ENCODE measurements at regions not wholly inside any gene's neighbourhood (a gene's known extent, or its start where the extent isn't known, plus 50 kb on each side); places are given as distances from the start of the nearest gene placed in this dataset.

GRCh38 chr2:104599787-104600510, 254.0 kb upstream of the POU3F3 start:
- ChIA-PET POLR2A (no interaction called here), CTCF (no interaction called here), RAD21 (ENCODE audit: low non-redundant PET in 1 of 2, low total read pairs in 2 of 2, uncharacterized antibody in 2 of 2, unreplicated experiment in 2 of 2) (no interaction called here)
- Histone ChIP-seq H2AFZ (ENCODE audit: low read depth, low read length, poor library complexity, severe bottlenecking) (no peak overlapping the region), H3K9me3 (ENCODE audit: control insufficient read depth in 1 of 2, insufficient read depth in 1 of 2, low read depth in 1 of 2, low read length in 2 of 2) (no peaks in the 10 kb centered on the region; a peak in 1 of 4 replicates), H4K20me1 (ENCODE audit: insufficient read depth) (no peaks in the 10 kb centered on the region), H3K36me3 (ENCODE audit: control insufficient read depth in 1 of 2, insufficient read depth in 2 of 2, low read length in 2 of 2) (no peaks in the 10 kb centered on the region), H3K9me2 (ENCODE audit: insufficient read depth) (no peaks in the 10 kb centered on the region), H3K4me1 (ENCODE audit: control insufficient read depth in 1 of 2, insufficient read depth in 2 of 2, low read length in 2 of 2) (no peaks in the 10 kb centered on the region), H3K27me3 (ENCODE audit: insufficient read depth, low read length) (no peaks in the 10 kb centered on the region), H3K27ac (ENCODE audit: low read depth, low read length) (no peak overlapping the region), H3K9ac (ENCODE audit: low read length) (no peak overlapping the region), H3K4me3 (replicated peaks in 1 of 2; ENCODE audit: low read depth in 1 of 2, low read length in 2 of 2) (no peak overlapping the region), H3K79me2 (ENCODE audit: insufficient read depth, low read length) (no peaks in the 10 kb centered on the region), H3K4me2 (ENCODE audit: low read length) (no peak overlapping the region)
- ATAC-seq (no peak), DNase-seq (ENCODE audit: low read depth, low spot score) (no peak)
- intact Hi-C loops (cut with micrococcal nuclease) = no loop called here
- BruUV-seq (replicated peaks) = no TSS peak
- TF ChIP-seq POLR2A (IDR thresholded peaks at IDR 0.05; ENCODE audit: borderline replicate concordance, extremely low read depth, insufficient read depth, insufficient read length) (no peak), ZNF274 (IDR thresholded peaks at IDR 0.05; ENCODE audit: low read depth, low read length) (no peak), POLR2AphosphoS5 (IDR thresholded peaks at IDR 0.05; ENCODE audit: low read depth, low read length) (no peak), ELF1 (IDR thresholded peaks at IDR 0.05; ENCODE audit: borderline replicate concordance, low read depth) (no peak)

GRCh38 chr2:104606056-104606455, 247.9 kb upstream of the POU3F3 start:
- intact Hi-C loops (cut with micrococcal nuclease) = no loop called here

More at GRCh38 chr2:104606056-104606455, 247.9 kb upstream of the POU3F3 start:
- 0 out of 4 replicates have a peak, but pooled peaks cover 0 to 3% of the 10 kb centered on the region in 2 experiments for H3K9me3 ChIP-seq (ENCODE audit: control insufficient read depth in 1 of 2, insufficient read depth in 1 of 2, low read depth in 1 of 2, low read length in 2 of 2)
- no peak overlapping the region for H3K4me2 ChIP-seq (ENCODE audit: low read length)
- H3K9ac ChIP-seq (ENCODE audit: low read length) = no peak overlapping the region
- H3K4me1 ChIP-seq (ENCODE audit: control insufficient read depth in 1 of 2, insufficient read depth in 2 of 2, low read length in 2 of 2) = no peaks in the 10 kb centered on the region
- H3K27ac ChIP-seq (ENCODE audit: low read depth, low read length) = no peak overlapping the region
- no peak for DNase-seq (ENCODE audit: low read depth, low spot score)
- no peak overlapping the region for H3K4me3 ChIP-seq (replicated peaks in 1 of 2; ENCODE audit: low read depth in 1 of 2, low read length in 2 of 2)
- no peak overlapping the region for H2AFZ ChIP-seq (ENCODE audit: low read depth, low read length, poor library complexity, severe bottlenecking)
- ChIA-PET POLR2A (no interaction called here), CTCF (no interaction called here), RAD21 (ENCODE audit: low non-redundant PET in 1 of 2, low total read pairs in 2 of 2, uncharacterized antibody in 2 of 2, unreplicated experiment in 2 of 2) (no interaction called here)
- no peaks in the 10 kb centered on the region for H3K9me2 ChIP-seq (ENCODE audit: insufficient read depth)
- no TSS peak for BruUV-seq (replicated peaks)
- TF ChIP-seq RAD21 (IDR thresholded peaks at IDR 0.05; ENCODE audit: low read depth) = no peak
- TF ChIP-seq MAX (IDR thresholded peaks at IDR 0.05) = no peak
- no peak for TF ChIP-seq FOSL1 (IDR thresholded peaks at IDR 0.05; ENCODE audit: low read depth)
- TF ChIP-seq JUND (IDR thresholded peaks at IDR 0.05) = no peak
- TF ChIP-seq CEBPB (IDR thresholded peaks at IDR 0.05; ENCODE audit: low read depth) = no peak
- TF ChIP-seq POLR2A (IDR thresholded peaks at IDR 0.05; ENCODE audit: borderline replicate concordance, extremely low read depth, insufficient read depth, insufficient read length) = no peak
- no peak for TF ChIP-seq ZNF274 (IDR thresholded peaks at IDR 0.05; ENCODE audit: low read depth, low read length)
- TF ChIP-seq ZBTB33 (IDR thresholded peaks at IDR 0.05; ENCODE audit: extremely low read depth, insufficient replicate concordance, low read length) = no peak
- no peak for TF ChIP-seq ZFX (IDR thresholded peaks at IDR 0.05)
- no peak for TF ChIP-seq ATF3 (IDR thresholded peaks at IDR 0.05)
- TF ChIP-seq TCF7L2 (IDR thresholded peaks at IDR 0.05; ENCODE audit: borderline replicate concordance, extremely low read depth, insufficient read depth, insufficient read length) = no peak
- no peak for TF ChIP-seq EZH2phosphoT487 (IDR thresholded peaks at IDR 0.05; ENCODE audit: borderline replicate concordance)
- no peaks in the 10 kb centered on the region for H3K36me3 ChIP-seq (ENCODE audit: control insufficient read depth in 1 of 2, insufficient read depth in 2 of 2, low read length in 2 of 2)
- H3K27me3 ChIP-seq (ENCODE audit: insufficient read depth, low read length) = no peaks in the 10 kb centered on the region
- no peak for ATAC-seq
- no peaks in the 10 kb centered on the region for H4K20me1 ChIP-seq (ENCODE audit: insufficient read depth)
- H3K79me2 ChIP-seq (ENCODE audit: insufficient read depth, low read length) = no peaks in the 10 kb centered on the region
